Retinal pigment epithelial cell (primary cell): ENCODE measurements at regions not wholly inside any gene's neighbourhood (a gene's known extent, or its start where the extent isn't known, plus 50 kb on each side); places are given as distances from the start of the nearest gene placed in this dataset.
"Not testable (repeated sequence)": the region's sequence is repeated elsewhere in the genome, so short reads cannot be mapped to it uniquely, and the experiment has no call there.

Experiments used
- DNase-seq: peaks from one replicate; pipeline ENCODE4 v3.0.0-alpha.2; 2010; ENCODE audit warnings: low read depth
- H3K4me3 ChIP-seq: 2 replicates; pipeline ENCODE4 v1.5.1; 2011; ENCODE audit warnings: mild to moderate bottlenecking, low read length, control low read depth, moderate library complexity
- CTCF ChIP-seq: conservative IDR thresholded peaks from 2 replicates; pipeline ENCODE4 v1.5.1; 2011; ENCODE audit warnings: low read depth, low read length, control low read depth, inconsistent platforms

DNA sequence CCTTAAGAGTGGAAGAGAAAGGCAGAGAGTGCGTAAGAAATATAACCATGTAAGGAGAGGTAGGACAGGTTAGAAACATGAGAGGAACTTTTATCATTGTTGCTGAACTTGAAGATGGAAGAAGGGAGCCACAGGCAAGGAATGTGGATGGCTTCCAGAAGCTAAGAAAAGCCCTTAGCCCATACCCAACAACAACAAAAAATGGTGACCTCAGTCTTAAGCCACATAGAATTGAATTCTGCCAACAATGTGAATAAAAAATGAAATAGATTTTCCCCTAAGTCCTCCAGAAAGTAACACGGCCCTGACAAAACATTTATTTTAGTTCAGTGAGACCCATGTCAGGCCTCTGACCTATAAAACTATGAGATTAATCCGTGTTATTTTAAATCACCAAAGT, 767.3 kb downstream of the FAM181B start:
- H3K4me3 ChIP-seq: no peak overlapping the region
- no peak for DNase-seq
- TF ChIP-seq CTCF: no peak

DNA sequence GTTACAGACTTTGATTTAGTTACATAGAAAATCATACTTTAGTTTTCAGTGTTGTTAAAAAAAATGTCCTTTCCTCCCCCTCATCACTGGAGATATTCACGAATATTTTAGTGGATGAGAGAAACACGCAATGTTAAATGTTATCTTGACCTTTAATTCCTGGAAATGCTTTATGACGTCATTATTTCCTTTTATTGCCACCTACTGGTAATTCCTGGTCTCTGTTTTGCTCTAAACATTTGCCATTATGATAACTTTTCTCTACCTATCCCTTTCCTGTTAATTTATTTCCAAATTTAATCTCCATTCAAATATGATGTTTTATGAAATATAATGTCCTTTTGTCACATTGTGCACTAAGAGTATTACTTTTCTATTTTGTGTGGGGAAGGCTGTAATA, 770.6 kb downstream of the FAM181B start:
- no peak for DNase-seq
- TF ChIP-seq CTCF: peak; percentile 43
- no peak overlapping the region for H3K4me3 ChIP-seq

- TF ChIP-seq CTCF: no peak
- no peak for DNase-seq
- no peak overlapping the region for H3K4me3 ChIP-seq
These were observed 773.2 kb downstream of the FAM181B start for GRCh38 chr11:81960443-81960842.

- DNase-seq: no peak
- no peak overlapping the region for H3K4me3 ChIP-seq
- no peak for TF ChIP-seq CTCF
These were observed 774.3 kb downstream of the FAM181B start for GRCh38 chr11:81959341-81959740.

DNA sequence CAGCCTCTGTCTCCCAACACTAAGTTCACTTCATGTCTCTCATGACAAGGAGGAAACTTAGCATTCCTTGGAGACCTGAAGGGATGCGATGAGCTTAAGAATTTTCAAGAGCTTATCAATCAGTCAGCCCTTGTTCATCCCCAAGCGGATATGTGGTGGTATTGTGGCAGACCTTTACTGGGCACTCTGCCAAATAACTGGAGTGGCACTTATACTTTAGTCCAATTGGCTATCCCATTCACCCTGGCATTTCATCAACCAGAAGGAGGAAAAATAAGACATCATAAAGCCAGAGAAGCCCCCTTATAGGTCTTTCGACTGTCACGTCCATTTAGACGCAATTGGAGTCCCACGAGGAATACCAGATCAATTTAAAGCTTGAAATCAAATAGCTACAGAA, 779.4 kb downstream of the FAM181B start:
- not testable (repeated sequence) for DNase-seq, H3K4me3 ChIP-seq

GRCh38 chr11:81946831-81947230, 786.8 kb downstream of the FAM181B start:
- no peak overlapping the region for H3K4me3 ChIP-seq
- no peak for TF ChIP-seq CTCF
- DNase-seq: no peak

DNA sequence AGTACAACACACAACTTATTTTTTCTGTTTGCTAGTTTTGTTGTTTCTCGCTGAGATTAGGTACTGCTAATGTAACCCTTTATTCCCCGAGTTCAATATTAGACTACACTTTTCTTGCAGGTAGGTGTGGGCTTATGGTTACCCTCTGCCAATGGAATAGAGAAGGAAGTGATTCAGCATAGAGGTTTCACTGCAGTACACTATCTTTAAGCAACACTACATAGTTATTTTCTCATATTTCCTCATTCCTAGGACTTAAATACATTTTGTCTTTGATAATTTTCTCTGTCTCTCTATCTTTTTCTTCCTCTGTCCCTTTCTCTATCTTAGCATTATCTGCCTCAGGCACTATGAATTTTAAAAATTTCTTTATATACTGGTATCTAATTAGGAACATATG, 791.0 kb downstream of the FAM181B start:
- H3K4me3 ChIP-seq: no peak overlapping the region
- TF ChIP-seq CTCF: no peak
- DNase-seq: no peak

GRCh38 chr11:81941998-81942397, 791.7 kb downstream of the FAM181B start:
- DNase-seq: no peak
- H3K4me3 ChIP-seq: no peak overlapping the region
- no peak for TF ChIP-seq CTCF
